HG03571 (cell line): ENCODE measurements at regions not wholly inside any gene's neighbourhood (a gene's known extent, or its start where the extent isn't known, plus 50 kb on each side); places are given as distances from the start of the nearest gene placed in this dataset.
"Not testable (repeated sequence)": the region's sequence is repeated elsewhere in the genome, so short reads cannot be mapped to it uniquely, and the experiment has no call there.

Source experiments
- ATAC-seq: cut with Tn5 transposase; IDR thresholded peaks from one replicate; pipeline ENCODE4 v1.9.1; 2021; ENCODE audit not compliant: unreplicated experiment

GRCh38 chr1:101124405-101124804, 98.8 kb upstream of the DPH5 start:
- ATAC-seq = no peak

GRCh38 chr1:101123904-101124303, 98.3 kb upstream of the DPH5 start:
- not testable (repeated sequence) for ATAC-seq

DNA sequence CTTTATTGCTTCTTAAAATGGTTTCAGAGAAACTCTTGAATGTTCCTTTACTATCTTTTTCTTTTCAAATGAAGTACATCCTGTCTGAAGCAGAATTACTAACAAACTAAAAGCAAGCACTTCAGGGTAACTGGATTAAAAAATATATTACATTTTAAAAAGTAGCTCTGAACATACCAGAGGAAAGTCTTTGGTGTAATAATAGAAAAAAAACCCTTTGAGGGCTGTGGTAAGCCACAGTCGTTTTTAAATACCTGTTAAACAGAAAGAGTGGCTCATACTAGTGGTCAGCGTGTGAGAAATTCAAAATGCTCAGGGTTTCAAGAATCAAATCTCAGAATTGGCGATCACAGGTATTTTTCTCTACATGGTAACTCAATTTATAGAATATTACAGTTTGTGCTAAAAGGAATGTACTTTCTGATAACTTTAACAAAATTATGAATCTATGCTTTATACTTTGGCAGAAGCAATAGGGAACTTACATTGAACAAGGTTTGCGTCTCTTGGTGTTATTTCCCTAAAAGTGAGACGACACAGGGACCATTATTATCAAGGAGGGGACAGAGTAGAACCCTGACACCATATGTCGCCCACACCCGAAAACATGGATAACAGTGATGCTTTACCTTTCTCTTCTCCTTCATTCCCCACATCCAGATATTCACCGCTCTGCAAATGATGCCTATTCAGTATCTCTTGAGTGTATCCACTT, 97.0 kb upstream of the DPH5 start:
- peak; percentile 98 for ATAC-seq

DNA sequence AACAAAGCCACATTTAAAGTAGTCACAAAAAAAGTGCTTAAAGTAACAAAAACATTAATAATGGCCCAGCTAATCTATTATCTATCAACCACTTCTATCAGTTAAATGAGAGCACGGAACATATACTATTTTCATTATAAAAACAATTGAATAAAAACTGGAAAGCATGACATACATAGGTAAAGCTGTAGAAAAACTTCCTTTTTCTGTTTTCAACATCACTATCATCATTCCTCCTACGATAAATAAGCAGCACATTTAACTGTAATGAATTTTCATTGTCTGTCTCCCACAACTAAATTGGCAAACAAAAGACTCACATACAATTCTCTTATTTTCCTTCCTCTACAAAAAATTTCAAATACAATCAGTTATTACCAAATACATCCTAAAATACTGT, 96.4 kb upstream of the DPH5 start:
- ATAC-seq = no peak

GRCh38 chr1:101121504-101121903, 95.9 kb upstream of the DPH5 start:
- ATAC-seq = no peak

DNA sequence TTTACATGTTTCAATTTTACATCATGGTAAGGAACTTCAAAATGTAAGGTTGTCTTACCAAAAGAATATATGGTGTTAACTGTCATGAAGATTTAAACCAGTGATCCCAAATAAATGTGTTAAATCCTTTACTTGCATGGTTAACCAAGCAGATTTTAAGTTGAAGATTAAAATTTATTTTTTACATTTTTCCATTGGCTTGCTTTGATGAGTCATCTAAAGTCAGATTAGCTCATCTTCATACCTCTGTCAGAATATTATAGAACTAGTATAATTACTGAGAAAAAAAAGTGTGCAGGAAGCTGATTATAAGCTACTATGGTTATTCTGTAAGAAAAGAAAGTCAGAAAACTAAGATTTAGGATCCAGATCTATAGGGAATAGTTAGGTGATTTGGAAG, 95.3 kb upstream of the DPH5 start:
- no peak for ATAC-seq

DNA sequence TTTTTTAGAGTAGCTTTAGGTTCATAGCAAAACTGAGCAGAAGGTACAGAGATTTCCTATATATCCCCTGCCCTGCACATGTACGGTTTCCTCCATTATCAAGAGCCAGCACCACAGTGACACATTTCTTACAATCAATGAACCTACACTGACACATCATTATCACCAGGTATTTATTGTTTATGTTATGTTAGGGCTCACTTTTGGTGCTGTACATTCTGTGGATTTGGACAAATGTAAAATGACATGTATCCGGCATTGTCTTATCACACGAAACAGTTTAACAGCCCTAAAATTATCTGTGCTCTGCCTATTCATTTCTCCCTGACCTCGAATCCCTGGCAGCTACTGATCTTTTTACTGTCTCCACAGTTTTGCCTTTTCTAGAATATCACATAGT, 93.7 kb upstream of the DPH5 start:
- no peak for ATAC-seq

DNA sequence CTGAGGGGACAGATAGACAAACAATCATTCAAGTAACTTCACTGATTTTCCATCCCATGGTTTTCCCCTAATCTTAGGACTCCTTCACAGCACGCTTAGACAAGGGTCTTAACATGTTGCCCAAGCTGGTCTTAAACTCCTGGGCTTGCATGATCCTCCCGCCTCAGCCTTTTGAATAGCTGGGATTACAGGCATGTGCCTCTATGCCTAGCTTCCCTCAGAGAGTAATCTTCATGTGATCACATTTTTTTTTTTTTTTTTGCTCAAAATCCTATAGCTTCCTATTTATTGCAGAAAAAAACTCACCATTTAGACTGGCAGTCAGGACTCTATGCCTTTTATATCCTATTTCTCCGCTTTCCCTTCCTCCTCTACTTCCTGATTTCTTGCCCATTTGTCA, 90.4 kb upstream of the DPH5 start:
- ATAC-seq = no peak

DNA sequence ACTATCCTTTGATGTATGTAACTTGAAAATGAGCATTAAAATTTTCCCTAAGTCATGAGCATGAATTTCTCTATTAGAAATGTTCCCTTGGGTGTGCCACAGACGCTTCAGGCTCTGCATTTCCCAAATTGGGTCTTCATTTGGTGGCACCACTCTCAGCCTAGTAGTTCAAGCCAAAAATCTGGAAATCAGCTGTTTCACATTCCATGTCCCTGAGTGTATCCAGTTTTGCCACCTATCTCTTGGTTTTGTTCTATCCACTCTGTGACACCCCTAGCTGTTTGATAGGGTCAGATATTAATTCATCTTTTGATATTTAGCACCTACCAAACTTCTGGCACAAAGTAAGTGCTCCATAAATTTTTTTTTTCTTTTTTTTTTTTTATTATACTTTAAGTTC, 89.5 kb upstream of the DPH5 start:
- no peak for ATAC-seq

DNA sequence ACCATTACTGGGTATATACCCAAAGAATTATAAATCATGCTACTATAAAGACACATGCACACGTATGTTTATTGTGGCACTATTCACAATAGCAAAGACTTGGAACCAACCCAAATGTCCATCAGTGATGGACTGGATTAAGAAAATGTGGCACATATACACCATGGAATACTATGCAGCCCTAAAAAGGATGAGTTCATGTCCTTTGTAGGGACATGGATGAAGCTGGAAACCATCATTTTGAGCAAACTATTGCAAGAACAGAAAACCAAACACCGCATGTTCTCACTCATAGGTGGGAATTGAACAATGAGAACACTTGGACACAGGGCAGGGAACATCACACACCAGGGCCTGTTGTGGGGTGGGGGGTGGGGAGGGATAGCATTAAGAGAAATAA, 88.5 kb upstream of the DPH5 start:
- not testable (repeated sequence) for ATAC-seq

DNA sequence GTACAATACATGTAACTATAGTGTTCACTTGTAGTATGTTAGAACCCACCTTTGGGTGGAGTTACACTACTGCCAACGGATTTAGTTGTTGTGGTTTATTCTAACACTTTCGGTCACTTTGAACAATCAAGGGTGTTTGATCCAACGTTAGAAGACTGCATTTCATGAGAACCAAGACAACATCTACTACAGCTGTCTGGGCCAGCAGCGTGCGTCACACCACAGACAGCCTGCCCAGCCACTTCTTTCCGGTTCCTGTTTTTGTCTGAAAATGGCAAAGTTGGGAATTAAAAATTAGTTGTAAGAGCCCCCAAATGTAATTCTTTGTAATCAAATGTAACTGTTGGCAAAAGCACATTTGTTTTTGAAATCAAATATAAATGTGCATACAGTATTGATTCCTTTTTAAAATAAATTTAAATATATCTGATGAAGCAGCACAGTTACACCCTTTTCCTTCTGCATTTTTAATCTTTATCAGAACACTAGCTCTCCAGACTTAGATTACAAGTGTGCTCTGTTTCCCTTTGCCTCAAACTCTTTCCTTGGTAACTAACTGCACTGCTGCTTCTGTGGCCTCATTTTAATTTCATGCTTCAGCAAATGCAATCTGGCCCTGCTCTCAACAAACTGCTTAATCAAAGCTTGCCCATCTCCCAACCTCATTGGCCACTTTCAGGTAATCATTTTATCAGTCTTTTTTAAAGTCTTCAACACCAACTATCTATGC, 86.6 kb upstream of the DPH5 start:
- no peak for ATAC-seq

GRCh38 chr1:101111461-101111860, 85.9 kb upstream of the DPH5 start:
- no peak for ATAC-seq

GRCh38 chr1:101109791-101110190, 84.2 kb upstream of the DPH5 start:
- no peak for ATAC-seq

- no peak for ATAC-seq
These were observed 82.5 kb upstream of the DPH5 start for GRCh38 chr1:101108111-101108500.

- ATAC-seq = no peak
These were observed 82.0 kb upstream of the DPH5 start for GRCh38 chr1:101107496-101108110.

GRCh38 chr1:101105877-101106276, 80.3 kb upstream of the DPH5 start:
- no peak for ATAC-seq

DNA sequence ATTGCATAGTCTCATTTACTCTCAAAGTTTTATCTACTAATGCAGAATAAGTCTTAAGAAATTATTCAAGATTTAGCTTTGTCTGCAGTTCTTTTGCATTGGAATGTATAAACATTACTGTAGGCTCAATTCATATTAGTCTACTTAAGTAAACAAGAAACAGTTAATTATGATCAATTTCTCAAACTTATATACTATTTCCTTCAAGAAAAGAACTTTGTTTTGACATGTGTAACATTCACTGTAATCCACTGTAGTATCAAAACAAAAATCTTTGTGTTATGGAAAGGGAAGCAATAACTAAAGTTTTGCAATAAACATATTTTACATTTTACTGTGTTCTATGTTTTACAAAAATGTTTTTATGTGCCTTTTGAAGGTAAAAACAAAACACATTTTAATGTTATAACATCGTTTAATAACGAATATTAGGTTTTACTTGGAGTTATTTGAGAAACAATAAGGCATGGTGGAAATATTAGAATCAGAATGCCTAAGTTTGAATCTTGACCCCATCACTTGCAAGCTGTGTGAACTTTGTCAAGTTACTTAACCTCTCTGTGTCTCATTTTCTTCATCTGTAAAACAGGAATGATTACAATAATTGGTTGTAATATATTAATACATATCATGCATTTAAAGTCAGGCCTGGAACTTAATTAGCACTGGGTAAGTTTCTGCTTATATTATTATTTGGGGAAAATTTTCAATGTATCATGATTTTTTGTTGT, 77.0 kb upstream of the DPH5 start:
- ATAC-seq = no peak

DNA sequence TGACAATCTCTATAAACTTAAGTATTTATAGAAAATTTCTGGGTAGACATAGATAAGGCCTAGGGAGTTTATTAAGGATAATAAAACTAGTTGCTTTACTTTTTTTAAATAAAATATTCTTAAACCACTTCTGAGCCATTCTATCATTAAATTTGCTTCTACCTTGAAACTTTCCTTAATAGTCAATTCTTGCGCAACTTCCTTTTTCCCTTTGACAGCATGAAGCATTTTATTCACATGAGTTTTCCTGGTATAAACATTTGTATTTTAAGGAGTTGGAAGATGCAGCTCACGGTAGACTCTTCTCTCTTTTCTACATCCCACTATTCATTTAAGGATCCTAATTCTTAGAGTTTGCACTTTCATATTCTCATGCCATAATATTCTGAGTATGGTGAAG, 75.8 kb upstream of the DPH5 start:
- no peak for ATAC-seq

DNA sequence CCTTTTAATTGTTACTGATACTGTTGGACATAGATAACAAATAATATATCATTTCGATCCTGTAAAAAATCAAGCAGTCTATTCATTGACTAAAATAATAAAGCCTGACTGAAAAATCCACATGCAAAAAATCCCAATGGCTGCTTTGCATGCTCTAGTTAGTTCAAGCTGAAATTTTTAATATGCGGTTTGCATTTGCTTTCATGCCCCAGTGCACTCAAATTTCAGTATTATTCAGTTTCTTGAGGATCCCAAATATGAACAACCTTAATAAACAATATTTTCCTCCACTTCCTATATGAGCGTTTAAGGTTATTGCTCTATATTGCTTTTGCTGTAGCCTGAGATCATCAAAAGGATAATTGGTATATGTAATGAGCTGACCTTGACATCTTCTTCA, 75.1 kb upstream of the DPH5 start:
- ATAC-seq = no peak

DNA sequence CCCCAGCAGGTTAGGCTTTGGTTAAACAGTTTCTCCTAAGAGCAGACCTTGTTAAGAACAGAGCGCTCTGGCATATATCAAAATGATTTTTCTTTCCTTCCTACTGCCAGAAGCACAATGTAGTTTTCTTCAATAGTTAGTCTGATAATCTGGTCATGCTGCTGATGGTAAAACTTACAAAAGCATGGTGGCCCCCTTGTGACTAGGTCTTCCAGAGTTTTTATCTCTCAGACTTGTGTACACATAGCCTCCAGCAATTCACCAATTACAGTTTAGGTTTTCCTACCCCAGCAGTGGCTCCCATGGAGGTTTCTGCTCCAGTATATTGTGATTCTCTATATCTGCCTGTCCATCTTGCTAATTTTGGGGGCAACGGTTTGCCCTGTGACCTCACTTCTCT, 73.3 kb upstream of the DPH5 start:
- no peak for ATAC-seq

DNA sequence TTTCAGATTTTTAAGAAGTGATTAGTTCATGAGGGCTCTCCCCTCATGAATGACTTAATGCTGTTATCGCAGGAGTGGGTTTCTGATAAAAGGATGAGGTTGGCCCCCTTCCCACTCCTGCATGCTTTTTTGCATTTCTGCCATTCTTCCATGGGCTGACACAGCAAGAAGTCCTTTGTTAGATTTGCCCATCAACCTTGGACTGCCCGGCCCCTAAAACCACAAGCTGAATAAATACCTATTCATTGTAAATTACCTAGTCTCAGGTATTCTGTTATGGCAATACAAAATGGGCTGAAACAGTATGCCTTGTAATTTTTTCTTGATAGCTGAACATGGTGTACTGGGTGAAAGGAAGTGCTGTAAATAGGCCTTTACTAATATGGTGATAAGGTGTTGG, 72.7 kb upstream of the DPH5 start:
- ATAC-seq = no peak
